Lower lobe of right lung (tissue), 2 donors: ENCODE measurements at regions not wholly inside any gene's neighbourhood (a gene's known extent, or its start where the extent isn't known, plus 50 kb on each side); places are given as distances from the start of the nearest gene placed in this dataset.

Source experiments
- ATAC-seq, 2 donors: fragments of 200-7000 bp; cut with Tn5 transposase; one replicate each; pipeline ENCODE4 v1.9.1; 2020 to 2022; ENCODE audit warnings: mild to moderate bottlenecking in 2 of 2, moderate library complexity in 2 of 2
- DNase-seq: peaks from one replicate; pipeline ENCODE4 v3.0.0-alpha.2; 2020
- H3K27ac ChIP-seq: fragments of 200-600 bp; one replicate; pipeline ENCODE4 v1.8.0; 2022
- H3K27me3 ChIP-seq: fragments of 200-600 bp; one replicate; pipeline ENCODE4 v1.8.0; 2022; ENCODE audit warnings: low read depth
- H3K36me3 ChIP-seq: fragments of 200-600 bp; one replicate; pipeline ENCODE4 v1.8.0; 2022; ENCODE audit warnings: mild to moderate bottlenecking
- H3K4me1 ChIP-seq: fragments of 200-600 bp; one replicate; pipeline ENCODE4 v1.8.0; 2022
- H3K4me3 ChIP-seq: fragments of 200-600 bp; one replicate; pipeline ENCODE4 v1.8.0; 2022; ENCODE audit warnings: mild to moderate bottlenecking
- H3K9me3 ChIP-seq: fragments of 200-600 bp; one replicate; pipeline ENCODE4 v1.8.0; 2022
- CTCF ChIP-seq: fragments of 200-600 bp; IDR thresholded peaks from one replicate; pipeline ENCODE4 v1.8.0; 2022; ENCODE audit warnings: antibody characterized with exemption, mild to moderate bottlenecking
- intact Hi-C: fragments of 100-400 bp; cut with DNase I; formaldehyde crosslinking; loops from one replicate; pipeline ENCODE4 v1.11.0; 2022
- donor health status: DM: no; HTN: yes; CAD: no; lungs with severe emphysema.

- Histone ChIP-seq H3K27me3 (no peaks in the 10 kb centered on the region), H3K9me3 (no peaks in the 10 kb centered on the region), H3K36me3 (no peaks in the 10 kb centered on the region), H3K4me3 (no peak overlapping the region), H3K27ac (no peak overlapping the region), H3K4me1 (no peaks in the 10 kb centered on the region)
- no peak for DNase-seq
- TF ChIP-seq CTCF = no peak
- no peak for ATAC-seq
- intact Hi-C loops = no loop called here
Observed at GRCh38 chr4:57553728-57554127, 443.5 kb upstream of the IGFBP7 start.

- no peaks in the 10 kb centered on the region for H3K27me3 ChIP-seq
- intact Hi-C loops = no loop called here
- H3K9me3 ChIP-seq = no peaks in the 10 kb centered on the region
- ATAC-seq (no peak), DNase-seq (no peak)
- no peak overlapping the region for H3K4me3 ChIP-seq
- no peaks in the 10 kb centered on the region for H3K36me3 ChIP-seq
- TF ChIP-seq CTCF = no peak
- no peaks in the 10 kb centered on the region for H3K4me1 ChIP-seq
- no peak overlapping the region for H3K27ac ChIP-seq
Observed at GRCh38 chr4:57550198-57550597, 440.0 kb upstream of the IGFBP7 start.

- no peak for TF ChIP-seq CTCF
- no peak for DNase-seq
Observed at GRCh38 chr4:57548856-57549255, 438.7 kb upstream of the IGFBP7 start.

DNA sequence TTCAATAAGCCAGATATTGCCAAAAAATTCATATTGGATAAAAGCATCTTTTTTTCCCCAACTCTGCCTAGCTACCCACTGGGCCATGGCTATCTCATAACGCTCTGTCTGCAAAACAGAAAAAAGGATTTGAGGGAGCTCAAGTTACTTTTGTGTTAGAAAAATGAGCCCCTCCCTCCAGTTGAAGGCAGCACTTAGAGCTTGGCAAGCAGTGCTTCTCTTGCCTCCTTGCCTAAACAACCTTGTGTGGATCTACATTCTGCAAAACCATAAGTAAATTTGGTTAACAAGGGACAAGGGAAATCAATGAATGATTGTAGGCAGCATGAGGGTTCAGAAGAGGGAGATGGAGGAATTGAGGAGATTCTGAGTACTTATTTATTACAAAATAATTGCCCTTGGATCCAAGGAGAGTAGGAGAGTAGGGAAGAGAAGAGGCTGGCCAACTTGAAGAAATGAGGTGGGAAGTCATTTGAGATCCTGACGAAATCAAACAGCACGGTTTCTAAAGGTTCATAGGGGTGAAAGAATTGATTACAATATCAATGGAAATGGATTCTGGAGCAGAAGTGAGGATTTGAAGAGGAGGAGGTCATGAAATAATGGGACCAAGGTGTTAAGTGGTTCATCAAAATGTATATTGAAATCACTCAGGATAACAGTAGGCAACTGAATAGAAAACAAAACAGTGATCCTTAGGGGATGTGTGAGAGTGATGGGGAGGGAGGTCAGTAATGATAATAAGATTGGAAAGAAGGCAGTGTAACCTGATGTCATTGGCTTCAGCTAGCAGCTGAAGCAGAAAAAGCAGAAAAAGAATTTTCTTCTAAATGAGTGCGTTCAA lies 434.8 kb upstream of the IGFBP7 start:
- intact Hi-C loops = no loop called here
- ATAC-seq = no peak

More at GRCh38 chr4:57548856-57549255, 438.7 kb upstream of the IGFBP7 start:
- intact Hi-C loops = no loop called here
- Histone ChIP-seq H3K27ac (no peak overlapping the region), H3K4me3 (no peak overlapping the region), H3K27me3 (no peaks in the 10 kb centered on the region), H3K4me1 (no peaks in the 10 kb centered on the region), H3K36me3 (no peaks in the 10 kb centered on the region), H3K9me3 (no peaks in the 10 kb centered on the region)
- ATAC-seq = no peak

DNA sequence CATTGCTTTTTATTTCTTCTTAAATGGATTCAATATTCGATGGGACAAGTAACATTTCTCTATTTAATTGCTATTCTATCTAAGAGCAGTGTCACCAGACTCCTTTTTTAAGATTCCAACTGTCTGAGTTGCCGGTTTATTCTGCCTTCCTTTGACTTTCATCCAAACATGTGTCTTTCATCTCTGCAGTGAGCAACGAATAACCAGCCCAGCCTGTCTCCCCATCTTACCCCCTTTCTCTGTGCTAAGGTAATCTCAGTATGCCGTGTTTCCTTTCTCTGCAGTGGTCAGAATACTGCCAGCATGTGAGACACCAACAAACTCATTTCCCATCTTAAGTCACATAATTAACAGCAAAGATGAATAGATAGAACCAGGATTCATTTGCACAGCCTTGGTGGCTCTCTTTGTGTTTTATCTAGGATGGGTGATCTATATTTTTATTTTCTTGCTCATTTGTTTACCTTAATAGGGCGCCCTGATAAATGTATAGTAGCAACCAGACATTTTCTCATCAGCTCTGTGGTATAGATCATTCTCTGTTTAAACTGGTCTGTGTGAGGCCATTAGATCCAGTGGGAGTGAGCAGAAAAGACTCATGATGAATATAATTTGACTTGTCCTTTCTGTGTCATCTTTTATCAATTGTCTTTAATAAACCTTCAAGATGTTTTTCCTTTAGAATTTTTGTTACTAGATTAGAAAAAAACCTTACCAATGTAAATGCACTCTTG lies 394.8 kb upstream of the IGFBP7 start:
- intact Hi-C loops = no loop called here
- Histone ChIP-seq H3K4me3 (no peak overlapping the region), H3K9me3 (no peaks in the 10 kb centered on the region), H3K27me3 (no peaks in the 10 kb centered on the region), H3K4me1 (no peaks in the 10 kb centered on the region), H3K27ac (no peak overlapping the region), H3K36me3 (no peaks in the 10 kb centered on the region)
- DNase-seq = no peak
- TF ChIP-seq CTCF = no peak
- ATAC-seq = no peak

More for the DNA sequence above, 434.8 kb upstream of the IGFBP7 start:
- H3K36me3 ChIP-seq = no peaks in the 10 kb centered on the region
- no peaks in the 10 kb centered on the region for H3K27me3 ChIP-seq
- DNase-seq = no peak
- no peaks in the 10 kb centered on the region for H3K9me3 ChIP-seq
- TF ChIP-seq CTCF = no peak
- H3K4me3 ChIP-seq = no peak overlapping the region
- no peak overlapping the region for H3K27ac ChIP-seq
- no peaks in the 10 kb centered on the region for H3K4me1 ChIP-seq
